ENCODE measurements at regions not wholly inside any gene's neighbourhood (a gene's known extent, or its start where the extent isn't known, plus 50 kb on each side); places are given as distances from the start of the nearest gene placed in this dataset.
"Not testable (repeated sequence)": the region's sequence is repeated elsewhere in the genome, so short reads cannot be mapped to it uniquely, and the experiment has no call there.

DNA sequence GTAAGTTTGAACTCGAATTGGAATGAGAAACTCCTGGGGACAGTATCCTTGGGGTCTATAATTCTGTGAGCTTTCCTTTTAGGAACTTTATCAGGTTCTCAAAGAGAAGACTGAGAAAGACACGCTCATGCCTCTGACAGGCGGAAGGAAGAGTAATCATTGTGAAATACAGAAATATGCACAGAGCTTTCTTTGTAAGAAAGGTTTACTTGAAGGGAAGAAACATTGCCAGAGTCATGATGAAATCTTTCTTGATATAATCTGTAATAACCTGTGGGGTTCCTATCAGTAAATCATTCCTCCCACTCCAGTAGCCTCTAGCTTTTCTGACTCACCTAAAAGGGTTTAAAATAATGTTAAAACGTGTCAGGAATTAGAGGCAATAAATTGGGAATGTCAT is 83.6 kb upstream of the CCDC39 start:
- no peaks in the 10 kb centered on the region for H3K36me3 Mint-ChIP-seq (ENCODE audit: low read depth)
- TF ChIP-seq, protein P1, sequence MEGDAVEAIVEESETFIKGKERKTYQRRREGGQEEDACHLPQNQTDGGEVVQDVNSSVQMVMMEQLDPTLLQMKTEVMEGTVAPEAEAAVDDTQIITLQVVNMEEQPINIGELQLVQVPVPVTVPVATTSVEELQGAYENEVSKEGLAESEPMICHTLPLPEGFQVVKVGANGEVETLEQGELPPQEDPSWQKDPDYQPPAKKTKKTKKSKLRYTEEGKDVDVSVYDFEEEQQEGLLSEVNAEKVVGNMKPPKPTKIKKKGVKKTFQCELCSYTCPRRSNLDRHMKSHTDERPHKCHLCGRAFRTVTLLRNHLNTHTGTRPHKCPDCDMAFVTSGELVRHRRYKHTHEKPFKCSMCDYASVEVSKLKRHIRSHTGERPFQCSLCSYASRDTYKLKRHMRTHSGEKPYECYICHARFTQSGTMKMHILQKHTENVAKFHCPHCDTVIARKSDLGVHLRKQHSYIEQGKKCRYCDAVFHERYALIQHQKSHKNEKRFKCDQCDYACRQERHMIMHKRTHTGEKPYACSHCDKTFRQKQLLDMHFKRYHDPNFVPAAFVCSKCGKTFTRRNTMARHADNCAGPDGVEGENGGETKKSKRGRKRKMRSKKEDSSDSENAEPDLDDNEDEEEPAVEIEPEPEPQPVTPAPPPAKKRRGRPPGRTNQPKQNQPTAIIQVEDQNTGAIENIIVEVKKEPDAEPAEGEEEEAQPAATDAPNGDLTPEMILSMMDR (conservative IDR thresholded peaks at IDR 0.05) = no peak
- no peak overlapping the region for H3K4me3 Mint-ChIP-seq
- peaks cover 6% of the 10 kb centered on the region for H3K9me3 Mint-ChIP-seq
- no peaks in the 10 kb centered on the region for H3K4me1 Mint-ChIP-seq
- no peak overlapping the region for H3K27ac Mint-ChIP-seq (ENCODE audit: unreplicated experiment)
- H3K27me3 Mint-ChIP-seq (ENCODE audit: low read depth) = peaks cover 4% of the 10 kb centered on the region
- DNase-seq (ENCODE audit: low read depth, low spot score) = no peak

DNA sequence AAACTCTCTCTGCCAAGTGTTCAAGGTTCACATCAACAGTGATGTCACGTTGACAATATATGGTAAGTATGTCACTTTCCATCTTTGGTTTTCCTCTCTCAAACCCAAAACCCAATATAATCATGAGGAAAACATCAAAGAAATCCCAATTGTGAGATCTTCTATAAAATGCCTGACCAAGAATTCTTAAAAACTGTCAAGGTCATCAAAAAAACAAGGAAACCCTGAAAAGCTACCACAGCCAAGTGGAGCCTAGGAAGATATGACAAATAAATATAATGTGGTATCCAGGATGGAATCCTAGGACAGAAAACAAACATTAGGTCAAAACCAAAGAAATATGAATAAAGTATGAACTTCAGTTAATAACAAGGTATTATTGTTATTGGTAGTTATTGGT is 85.2 kb upstream of the CCDC39 start:
- Mint-ChIP-seq H3K4me3 (no peak overlapping the region), H3K27me3 (ENCODE audit: low read depth) (peaks cover 6% of the 10 kb centered on the region), H3K9me3 (peaks cover 6% of the 10 kb centered on the region), H3K4me1 (no peaks in the 10 kb centered on the region), H3K36me3 (ENCODE audit: low read depth) (no peaks in the 10 kb centered on the region), H3K27ac (ENCODE audit: unreplicated experiment) (no peak overlapping the region)
- TF ChIP-seq, protein P1 (conservative IDR thresholded peaks at IDR 0.05) = no peak
- DNase-seq (ENCODE audit: low read depth, low spot score) = no peak

DNA sequence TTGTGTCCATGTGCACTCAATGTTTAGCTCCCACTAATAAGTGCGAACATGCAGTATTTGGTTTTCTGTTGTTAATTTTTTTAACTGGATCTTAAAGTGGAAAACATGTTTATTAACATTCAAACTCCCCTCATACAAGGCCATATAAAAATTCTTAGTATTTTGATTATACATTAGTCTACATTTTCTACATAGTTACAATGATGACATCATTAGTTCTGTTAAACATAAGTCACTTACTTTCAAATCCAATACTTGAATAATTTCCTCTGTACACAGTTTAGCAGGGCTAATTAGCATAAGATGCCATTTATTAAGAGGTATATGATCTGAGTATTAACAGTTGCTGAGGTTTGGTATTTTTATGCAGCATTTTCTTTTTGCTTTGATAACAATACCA is 91.3 kb upstream of the CCDC39 start:
- Mint-ChIP-seq H3K4me3 (no peak overlapping the region), H3K27ac (ENCODE audit: unreplicated experiment) (no peak overlapping the region), H3K4me1 (no peaks in the 10 kb centered on the region)

DNA sequence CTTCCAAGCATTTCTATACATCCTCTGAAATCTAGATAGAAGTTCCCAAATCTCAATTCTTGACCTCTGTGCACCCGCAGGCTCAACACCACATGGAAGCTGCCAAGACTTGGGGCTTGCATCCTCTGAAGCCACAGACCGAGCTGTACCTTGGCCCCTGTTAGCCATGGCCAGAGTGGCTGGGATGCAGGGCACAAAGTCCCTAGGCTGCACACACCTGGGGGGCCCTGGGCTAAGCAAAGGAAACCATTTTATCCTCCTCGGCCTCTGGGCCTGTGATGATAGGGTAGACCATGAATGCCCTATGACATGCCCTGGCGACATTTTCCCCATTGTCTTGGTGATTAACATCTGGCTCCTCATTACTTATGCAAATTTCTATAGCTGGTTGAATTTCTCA is 97.1 kb upstream of the CCDC39 start:
- Mint-ChIP-seq H3K36me3 (ENCODE audit: low read depth) (peaks cover 32% of the 10 kb centered on the region), H3K27me3 (ENCODE audit: low read depth) (peaks cover 3% of the 10 kb centered on the region), H3K9me3 (peaks cover 32% of the 10 kb centered on the region), H3K4me3 (no peak overlapping the region), H3K4me1 (no peaks in the 10 kb centered on the region), H3K27ac (ENCODE audit: unreplicated experiment) (no peak overlapping the region)
- DNase-seq (ENCODE audit: low read depth, low spot score) = no peak
- TF ChIP-seq, protein P1 (conservative IDR thresholded peaks at IDR 0.05) = no peak

More for the DNA sequence above, 91.3 kb upstream of the CCDC39 start:
- H3K9me3 Mint-ChIP-seq = peaks cover 13% of the 10 kb centered on the region
- peaks cover 5% of the 10 kb centered on the region for H3K27me3 Mint-ChIP-seq (ENCODE audit: low read depth)
- TF ChIP-seq, protein P1 (conservative IDR thresholded peaks at IDR 0.05) = no peak
- peaks cover 13% of the 10 kb centered on the region for H3K36me3 Mint-ChIP-seq (ENCODE audit: low read depth)
- no peak for DNase-seq (ENCODE audit: low read depth, low spot score)

DNA sequence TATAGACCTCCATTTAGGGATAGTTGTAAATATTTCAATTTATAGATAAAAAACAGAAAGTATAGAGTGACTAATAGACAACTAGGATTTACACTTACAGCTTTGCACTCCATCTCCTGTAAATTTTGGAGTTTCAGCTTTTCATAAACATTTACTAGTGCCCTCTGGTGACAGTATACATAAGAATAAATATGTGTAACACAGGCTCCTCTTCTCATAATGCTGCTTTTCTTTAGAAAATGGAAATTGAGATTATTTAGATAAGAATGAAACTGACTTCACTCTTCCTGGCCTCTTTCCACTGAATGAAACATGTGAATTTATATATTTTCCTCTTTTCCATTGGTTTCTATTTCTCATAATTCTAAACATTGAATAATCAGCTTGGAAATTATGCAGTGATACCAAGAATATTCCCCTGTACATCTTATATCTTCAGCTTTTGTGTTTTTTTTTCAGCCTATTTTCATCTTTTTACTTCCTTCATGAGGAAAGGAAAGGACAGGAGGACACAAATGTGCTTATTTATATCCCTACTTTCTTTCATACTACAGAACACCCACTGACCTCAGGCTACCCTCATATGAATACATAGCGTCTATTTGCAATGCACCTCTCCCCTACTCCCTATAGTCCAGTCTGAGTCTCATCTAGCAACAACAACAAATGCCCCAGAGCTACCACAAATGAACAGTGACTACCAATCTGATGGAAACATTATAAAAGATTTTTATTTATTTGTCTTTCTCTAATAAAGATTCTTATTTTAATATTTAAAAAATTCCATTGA is 103.1 kb upstream of the CCDC39 start:
- Mint-ChIP-seq H3K9me3 (peaks cover 18% of the 10 kb centered on the region), H3K4me1 (peaks cover 4% of the 10 kb centered on the region), H3K27ac (ENCODE audit: unreplicated experiment) (no peak overlapping the region), H3K36me3 (ENCODE audit: low read depth) (peaks cover 12% of the 10 kb centered on the region), H3K27me3 (ENCODE audit: low read depth) (no peaks in the 10 kb centered on the region), H3K4me3 (no peak overlapping the region)
- DNase-seq (ENCODE audit: low read depth, low spot score) = no peak
- TF ChIP-seq, protein P1 (conservative IDR thresholded peaks at IDR 0.05) = no peak

DNA sequence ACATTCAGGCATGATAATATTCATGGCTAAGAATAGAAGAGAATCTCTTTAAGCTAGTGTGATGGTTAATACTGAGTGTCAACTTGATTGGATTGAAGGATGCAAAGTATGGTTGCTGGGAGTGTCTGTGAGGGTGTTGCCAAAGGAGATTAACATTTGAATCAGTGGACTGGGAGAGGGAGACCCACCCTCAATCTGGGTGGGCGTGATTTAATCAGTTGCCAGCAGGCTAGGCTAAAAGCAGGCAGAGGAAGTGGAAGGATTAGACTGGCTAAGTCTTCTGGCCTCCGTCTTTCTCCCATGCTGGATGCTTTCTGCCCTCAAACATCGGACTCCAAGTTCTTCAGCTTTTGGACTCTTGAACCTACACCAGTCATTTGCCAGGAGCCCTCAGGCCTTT is 106.9 kb upstream of the CCDC39 start:
- not testable (repeated sequence) for H3K27ac Mint-ChIP-seq (ENCODE audit: unreplicated experiment); H3K4me3 Mint-ChIP-seq; H3K9me3 Mint-ChIP-seq; DNase-seq (ENCODE audit: low read depth, low spot score); H3K36me3 Mint-ChIP-seq (ENCODE audit: low read depth); H3K27me3 Mint-ChIP-seq (ENCODE audit: low read depth); H3K4me1 Mint-ChIP-seq

Data from neural crest cell (in vitro differentiated cells).